WTC11 (cell line): ENCODE measurements at regions not wholly inside any gene's neighbourhood (a gene's known extent, or its start where the extent isn't known, plus 50 kb on each side); places are given as distances from the start of the nearest gene placed in this dataset.

Experiments
- ATAC-seq: fragments of 200-7000 bp; cut with Tn5 transposase; 2 replicates; pipeline ENCODE4 v1.10.0; 2021; ENCODE audit warnings: mild to moderate bottlenecking, moderate library complexity
- CTCF ChIA-PET: fragments of 300-600 bp; sonication (Branson Sonifier 250); formaldehyde crosslinking; loops from one replicate; lab custom pipeline; 2021; ENCODE audit warnings: antibody characterized with exemption; lab: Charles Lee
- POLR2A ChIA-PET: fragments of 350-600 bp; sonication (Branson Sonifier 250); formaldehyde crosslinking; loops from one replicate; lab custom pipeline; 2021; ENCODE audit warnings: antibody characterized with exemption; lab: Charles Lee
- DNase-seq: peaks from one replicate; pipeline ENCODE4 v3.0.0; 2021; ENCODE audit warnings: low spot score
- H3K27ac Mint-ChIP-seq: 2 replicates; pipeline ENCODE4 v1.8.0; 2021; ENCODE audit warnings: mixed read lengths
- H3K27me3 Mint-ChIP-seq: 2 replicates; pipeline ENCODE4 v1.8.0; 2021; ENCODE audit warnings: low read depth, mild to moderate bottlenecking, moderate library complexity, mixed read lengths
- H3K36me3 Mint-ChIP-seq: 2 replicates; pipeline ENCODE4 v1.8.0; 2021; ENCODE audit warnings: mixed read lengths
- H3K4me1 Mint-ChIP-seq: 2 replicates; pipeline ENCODE4 v1.8.0; 2022; ENCODE audit warnings: mixed read lengths
- H3K4me3 Mint-ChIP-seq: 2 replicates; pipeline ENCODE4 v1.8.0; 2021; ENCODE audit warnings: mild to moderate bottlenecking, moderate library complexity, mixed read lengths
- H3K9me3 Mint-ChIP-seq: 2 replicates; pipeline ENCODE4 v1.8.0; 2021; ENCODE audit warnings: mixed read lengths
- AR ChIP-seq: fragments of 250-450 bp; sonication (Bioruptor Pico); IDR thresholded peaks from 2 replicates; pipeline ENCODE4 v1.9.0; 2021; ENCODE audit warnings: mild to moderate bottlenecking
- ATF2 ChIP-seq: sonication (generic); formaldehyde crosslinking; IDR thresholded peaks from 2 replicates; pipeline ENCODE4 v1.8.1; 2022; ENCODE audit warnings: low read depth, missing genetic modification reagents, borderline replicate concordance
- ATF6 ChIP-seq: sonication (generic); formaldehyde crosslinking; IDR thresholded peaks from 2 replicates; pipeline ENCODE4 v1.8.1; 2023; ENCODE audit warnings: mild to moderate bottlenecking, missing genetic modification reagents
- CREB1 ChIP-seq: sonication (generic); formaldehyde crosslinking; IDR thresholded peaks from 2 replicates; pipeline ENCODE4 v1.8.0; 2023; ENCODE audit warnings: mild to moderate bottlenecking, missing genetic modification reagents
- ELF4 ChIP-seq: sonication (generic); formaldehyde crosslinking; IDR thresholded peaks from 2 replicates; pipeline ENCODE4 v1.8.1; 2022; ENCODE audit warnings: low read depth, mild to moderate bottlenecking, moderate library complexity, missing genetic modification reagents
- ETV6 ChIP-seq: sonication (generic); formaldehyde crosslinking; IDR thresholded peaks from 2 replicates; pipeline ENCODE4 v1.8.1; 2022; ENCODE audit warnings: mild to moderate bottlenecking, missing genetic modification reagents
- GABPB1 ChIP-seq: sonication (generic); formaldehyde crosslinking; IDR thresholded peaks from 2 replicates; pipeline ENCODE4 v1.8.1; 2023; ENCODE audit warnings: mild to moderate bottlenecking, missing genetic modification reagents
- KAT7 ChIP-seq: sonication (generic); formaldehyde crosslinking; IDR thresholded peaks from 2 replicates; pipeline ENCODE4 v1.8.1; 2023; ENCODE audit warnings: missing genetic modification reagents, mild to moderate bottlenecking, borderline replicate concordance
- NFE2L1 ChIP-seq: sonication (generic); formaldehyde crosslinking; IDR thresholded peaks from 2 replicates; pipeline ENCODE4 v1.8.1; 2023; ENCODE audit warnings: missing genetic modification reagents
- NFYB ChIP-seq: sonication (generic); formaldehyde crosslinking; conservative IDR thresholded peaks from 2 replicates; pipeline ENCODE4 v1.8.0; 2022; ENCODE audit warnings: low read depth, missing genetic modification reagents
- NR1H2 ChIP-seq: sonication (generic); formaldehyde crosslinking; IDR thresholded peaks from 2 replicates; pipeline ENCODE4 v1.9.0; 2021; ENCODE audit warnings: mild to moderate bottlenecking, moderate library complexity, missing genetic modification reagents
- NR2C2 ChIP-seq: sonication (generic); formaldehyde crosslinking; IDR thresholded peaks from 2 replicates; pipeline ENCODE4 v1.8.0; 2022; ENCODE audit warnings: mild to moderate bottlenecking, missing genetic modification reagents
- NR3C1 ChIP-seq: sonication (generic); formaldehyde crosslinking; conservative IDR thresholded peaks from 2 replicates; pipeline ENCODE4 v1.8.1; 2023; ENCODE audit warnings: low read depth, mild to moderate bottlenecking, missing genetic modification reagents
- PRRX2 ChIP-seq: fragments of 250-450 bp; sonication (Bioruptor Pico); IDR thresholded peaks from 2 replicates; pipeline ENCODE4 v1.8.0; 2021; ENCODE audit warnings: mild to moderate bottlenecking
- RORB ChIP-seq: fragments of 250-450 bp; sonication (Bioruptor Pico); IDR thresholded peaks from 2 replicates; pipeline ENCODE4 v1.9.0; 2021; ENCODE audit warnings: mild to moderate bottlenecking
- ZBTB43 ChIP-seq: sonication (generic); formaldehyde crosslinking; IDR thresholded peaks from 2 replicates; pipeline ENCODE4 v1.8.1; 2023; ENCODE audit warnings: mild to moderate bottlenecking, missing genetic modification reagents
- ZNF425 ChIP-seq: fragments of 250-450 bp; sonication (Bioruptor Pico); conservative IDR thresholded peaks from 2 replicates; pipeline ENCODE4 v1.9.0; 2021; ENCODE audit warnings: mild to moderate bottlenecking

DNA sequence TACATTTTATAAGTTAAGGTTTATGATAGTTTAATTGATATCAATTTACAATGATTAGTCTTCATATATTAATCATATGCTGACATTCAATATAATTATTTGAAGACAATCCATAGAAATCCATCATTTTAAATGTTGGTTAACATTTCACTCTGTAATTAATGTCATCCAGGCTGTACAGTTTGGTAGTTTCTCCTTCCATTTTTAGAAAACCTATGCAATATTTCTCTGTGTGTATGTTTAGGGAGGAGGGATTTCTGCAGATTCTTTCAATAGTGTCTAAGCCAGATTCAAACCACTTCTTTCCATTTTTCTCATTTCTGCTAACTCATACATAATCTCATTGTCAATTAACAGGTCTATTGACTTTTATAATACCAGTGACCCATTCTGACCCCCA, 1159.0 kb upstream of the ATXN8OS start:
- ChIA-PET CTCF (no interaction called here), POLR2A (no interaction called here)
- peaks cover 5% of the 10 kb centered on the region for H3K9me3 Mint-ChIP-seq
- no peak overlapping the region for H3K27ac Mint-ChIP-seq
- no peaks in the 10 kb centered on the region for H3K4me1 Mint-ChIP-seq
- no peak for ATAC-seq
- TF ChIP-seq ELF4 (CRISPR knock-in tag) (no peak), CREB1 (CRISPR knock-in tag) (no peak), NFYB (no peak), NR2C2 (no peak), NR1H2 (CRISPR knock-in tag) (no peak), RORB (CRISPR knock-in tag) (no peak), GABPB1 (CRISPR knock-in tag) (no peak), ATF2 (CRISPR knock-in tag) (no peak)
- H3K27me3 Mint-ChIP-seq = no peaks in the 10 kb centered on the region
- DNase-seq = no peak
- H3K36me3 Mint-ChIP-seq = no peaks in the 10 kb centered on the region
- H3K4me3 Mint-ChIP-seq = no peak overlapping the region

GRCh38 chr13:68944272-68944671, 1163.4 kb upstream of the ATXN8OS start:
- TF ChIP-seq ZNF425 (CRISPR knock-in tag) (no peak), NR3C1 (CRISPR knock-in tag) (no peak), PRRX2 (CRISPR knock-in tag) (no peak), ZBTB43 (CRISPR knock-in tag) (no peak), ETV6 (CRISPR knock-in tag) (no peak), AR (CRISPR knock-in tag) (no peak), NFE2L1 (no peak), ATF6 (CRISPR knock-in tag) (no peak), KAT7 (CRISPR knock-in tag) (no peak)
- ChIA-PET CTCF (no interaction called here), POLR2A (no interaction called here)
- Mint-ChIP-seq H3K36me3 (no peaks in the 10 kb centered on the region), H3K4me3 (no peak overlapping the region), H3K9me3 (peaks cover 4% of the 10 kb centered on the region; the same call in 1 of the 2 replicates), H3K27ac (no peak overlapping the region), H3K4me1 (peaks cover 17% of the 10 kb centered on the region), H3K27me3 (no peaks in the 10 kb centered on the region)
- ATAC-seq (no peak), DNase-seq (no peak)
